ENCODE measurements at regions not wholly inside any gene's neighbourhood (a gene's known extent, or its start where the extent isn't known, plus 50 kb on each side); places are given as distances from the start of the nearest gene placed in this dataset.
A peak's percentile ranks its signal among the peaks of the same experiment; 100 is the strongest.

- no peak for TF ChIP-seq POLR2A (IDR thresholded peaks at IDR 0.05)
- no peak for TF ChIP-seq CTCF (IDR thresholded peaks at IDR 0.05)
- no peak for TF ChIP-seq EP300 (IDR thresholded peaks at IDR 0.05)
- Histone ChIP-seq H3K4me1 (peaks cover 0 to 13% (median 2%) of the 10 kb centered on the region in 4 donors), H3K27me3 (peaks cover 0 to 16% of the 10 kb centered on the region in 2 donors), H3K9me3 (peaks cover 0 to 16% (median 0%) of the 10 kb centered on the region in 4 donors), H3K4me3 (no peak overlapping the region), H3K36me3 (no peaks in the 10 kb centered on the region), H3K27ac (no peak overlapping the region)
- 76 to 81% methylated on average over 17 to 18 of the region's 18 CpGs for WGBS, 2 donors
- no peak for DNase-seq (ENCODE audit: low spot score in 2 of 2)
Observed at GRCh38 chr2:120580709-120581108, 155.0 kb upstream of the GLI2 start.

- Histone ChIP-seq H3K9me3 (peaks cover 0 to 16% (median 0%) of the 10 kb centered on the region in 4 donors), H3K27ac (no peak overlapping the region), H3K36me3 (no peaks in the 10 kb centered on the region), H3K4me3 (no peak overlapping the region), H3K27me3 (peaks cover 0 to 21% of the 10 kb centered on the region in 2 donors), H3K4me1 (peaks cover 0 to 15% (median 3%) of the 10 kb centered on the region in 4 donors)
- 94 to 97% methylated on average over 5 of the region's 5 CpGs for WGBS, 2 donors
- TF ChIP-seq CTCF (IDR thresholded peaks at IDR 0.05): no peak
- no peak for TF ChIP-seq EP300 (IDR thresholded peaks at IDR 0.05)
- no peak for TF ChIP-seq POLR2A (IDR thresholded peaks at IDR 0.05)
- DNase-seq (ENCODE audit: low spot score in 2 of 2): no peak
Observed at GRCh38 chr2:120583121-120583520, 152.5 kb upstream of the GLI2 start.

- Histone ChIP-seq H3K4me1 (peaks cover 0 to 15% (median 3%) of the 10 kb centered on the region in 4 donors), H3K27me3 (peaks cover 0 to 25% of the 10 kb centered on the region in 2 donors), H3K9me3 (peaks cover 0 to 16% (median 0%) of the 10 kb centered on the region in 4 donors), H3K4me3 (no peak overlapping the region), H3K27ac (no peak overlapping the region), H3K36me3 (no peaks in the 10 kb centered on the region)
- DNase-seq (ENCODE audit: low spot score in 2 of 2): no peak
- WGBS, 2 donors: 74 to 80% methylated on average over 1 of the region's 1 CpG
- TF ChIP-seq CTCF (IDR thresholded peaks at IDR 0.05) (no peak), EP300 (IDR thresholded peaks at IDR 0.05) (no peak), POLR2A (IDR thresholded peaks at IDR 0.05) (no peak)
Observed at GRCh38 chr2:120583851-120584570, 151.7 kb upstream of the GLI2 start.

- Histone ChIP-seq H3K36me3 (no peaks in the 10 kb centered on the region), H3K9me3 (peaks cover 0 to 16% (median 0%) of the 10 kb centered on the region in 4 donors), H3K4me3 (peak overlapping the region in 1 of 4 donors; percentile 32), H3K27ac (no peak overlapping the region), H3K4me1 (peaks cover 0 to 15% (median 3%) of the 10 kb centered on the region in 4 donors), H3K27me3 (peaks cover 0 to 25% of the 10 kb centered on the region in 2 donors)
- WGBS, 2 donors: 30 to 65% methylated on average over 18 to 40 of the region's 41 CpGs
- TF ChIP-seq POLR2A (IDR thresholded peaks at IDR 0.05): no peak
- TF ChIP-seq EP300 (IDR thresholded peaks at IDR 0.05): no peak
- TF ChIP-seq CTCF (IDR thresholded peaks at IDR 0.05): no peak
- no peak for DNase-seq (ENCODE audit: low spot score in 2 of 2)
Observed at GRCh38 chr2:120586507-120587278, 149.0 kb upstream of the GLI2 start.
